IPS DF 4.7 (cell line): ENCODE measurements at regions not wholly inside any gene's neighbourhood (a gene's known extent, or its start where the extent isn't known, plus 50 kb on each side); places are given as distances from the start of the nearest gene placed in this dataset.
"Not testable (repeated sequence)": the region's sequence is repeated elsewhere in the genome, so short reads cannot be mapped to it uniquely, and the experiment has no call there.

Experiments
- DNase-seq: peaks from one replicate; pipeline ENCODE4 v3.0.0-alpha.2; 2013; ENCODE audit warnings: low spot score; ENCODE audit errors: extremely low read depth

DNA sequence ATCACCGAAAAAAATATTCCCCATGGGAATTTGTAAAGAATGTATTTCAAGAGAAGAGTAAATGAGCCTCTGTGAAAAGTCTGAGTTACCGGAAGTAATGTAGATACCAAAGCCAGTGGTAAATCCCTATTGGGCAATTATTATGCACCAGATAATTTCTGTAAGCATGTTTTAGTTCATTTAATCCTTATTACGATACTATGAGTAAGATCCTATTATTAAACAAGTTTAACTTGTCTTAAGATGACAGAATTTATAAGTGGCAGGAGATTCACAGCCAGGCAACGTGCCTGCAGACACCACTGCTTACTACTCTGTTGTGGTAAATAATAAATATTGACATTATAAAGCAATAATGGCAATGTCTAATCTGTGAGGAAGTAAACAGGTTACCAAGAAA, 280.8 kb upstream of the RGPD4 start:
- no peak for DNase-seq

DNA sequence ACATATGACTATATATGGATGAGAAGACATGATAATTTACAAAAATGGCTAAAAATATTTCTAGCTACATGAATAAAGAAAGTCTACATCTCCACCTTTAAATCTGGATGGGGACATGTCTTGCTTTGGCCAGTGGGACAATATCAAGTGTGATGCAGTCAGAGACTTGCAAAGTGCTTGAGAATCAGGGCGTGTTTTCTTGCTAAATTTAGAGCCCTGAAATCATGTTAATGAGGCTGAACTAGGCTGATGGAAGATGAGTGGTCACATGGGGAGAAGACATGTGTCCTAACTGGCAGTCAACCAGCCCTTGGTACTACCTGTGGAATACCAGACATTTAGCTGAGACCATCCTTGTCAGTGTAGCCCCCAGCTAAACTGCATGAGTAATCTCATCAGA, 278.5 kb upstream of the RGPD4 start:
- no peak for DNase-seq

DNA sequence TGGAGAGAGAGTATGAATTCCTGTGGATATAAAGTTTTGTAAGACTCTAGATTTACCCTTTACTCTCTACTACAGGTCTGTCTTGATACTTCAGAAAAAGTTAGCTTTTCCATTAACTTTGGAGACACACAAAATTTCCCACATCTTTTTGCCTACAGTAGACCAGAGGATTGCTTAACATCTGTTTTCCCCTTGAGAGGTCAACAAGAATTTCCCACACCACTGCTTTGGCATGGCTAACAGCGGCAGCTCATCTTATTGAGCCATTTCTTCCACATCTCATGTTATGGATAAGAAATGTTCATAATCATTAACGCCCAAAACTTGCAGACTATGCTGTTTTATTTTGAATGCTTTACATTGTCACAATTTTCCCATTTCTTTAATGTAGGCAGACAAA, 273.6 kb upstream of the RGPD4 start:
- no peak for DNase-seq

DNA sequence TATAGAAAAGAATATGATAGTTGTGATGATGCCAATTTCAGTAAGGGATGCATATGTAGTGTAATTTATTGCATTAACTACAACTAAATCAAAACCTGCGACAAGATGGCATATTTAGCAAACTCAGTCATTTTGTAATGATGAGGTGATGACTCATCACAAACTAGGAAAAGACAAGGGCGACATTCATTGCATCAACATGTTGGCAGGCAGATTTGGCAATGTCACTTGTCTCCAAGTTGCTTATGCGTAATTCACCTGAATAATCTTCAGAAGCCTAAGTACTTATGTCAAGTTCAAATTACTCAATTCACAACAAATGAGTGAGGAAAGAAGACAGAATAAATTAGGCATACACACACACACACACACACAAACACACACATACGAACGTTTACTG, 273.2 kb upstream of the RGPD4 start:
- no peak for DNase-seq

DNA sequence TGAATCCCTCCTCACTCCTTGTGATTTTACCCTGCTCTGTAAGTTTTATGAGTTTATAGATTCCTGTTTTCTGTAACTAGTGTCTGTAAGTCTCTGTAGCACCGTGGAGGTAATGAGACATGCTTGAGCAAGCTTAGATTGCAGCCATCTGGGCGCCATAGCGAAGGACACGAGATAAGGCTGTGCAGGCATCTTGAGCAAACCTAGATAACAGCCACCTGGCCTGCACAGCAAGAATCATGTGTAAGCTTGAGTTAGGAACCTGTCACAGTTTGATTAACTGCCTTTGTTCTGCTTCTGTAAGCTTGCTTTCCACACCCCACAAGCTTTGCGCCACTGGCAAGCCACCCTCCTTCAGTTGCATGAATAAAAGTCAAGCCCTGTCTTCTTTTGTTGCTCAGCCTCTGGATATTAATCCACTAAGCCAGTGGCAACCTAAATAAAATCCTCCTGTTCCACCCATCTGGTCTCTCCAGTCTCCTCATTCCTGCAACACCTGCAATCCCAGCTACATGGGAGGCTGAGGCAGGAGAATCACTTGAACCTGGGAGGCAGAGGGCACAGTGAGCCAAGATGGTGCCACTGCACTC, 270.6 kb upstream of the RGPD4 start:
- DNase-seq: no peak

DNA sequence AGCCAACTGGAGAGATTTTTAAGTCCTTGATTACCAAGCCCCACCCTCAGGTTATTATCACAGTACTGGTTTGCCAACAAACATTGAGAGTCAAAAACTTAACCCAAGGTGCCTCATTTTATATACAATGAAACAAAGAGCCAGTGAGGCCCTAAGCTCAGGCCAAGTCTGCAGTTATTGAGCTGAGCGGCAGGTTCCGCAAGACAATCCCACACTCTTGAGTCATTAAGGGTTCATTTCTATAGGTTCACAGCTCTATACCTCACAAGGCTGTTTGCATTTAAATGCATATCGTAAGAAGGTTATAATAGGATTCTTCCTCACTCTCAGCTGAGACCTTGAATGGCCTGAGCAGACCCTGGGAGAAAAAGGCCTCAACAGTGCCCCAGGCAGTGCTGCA, 268.4 kb upstream of the RGPD4 start:
- DNase-seq: no peak

DNA sequence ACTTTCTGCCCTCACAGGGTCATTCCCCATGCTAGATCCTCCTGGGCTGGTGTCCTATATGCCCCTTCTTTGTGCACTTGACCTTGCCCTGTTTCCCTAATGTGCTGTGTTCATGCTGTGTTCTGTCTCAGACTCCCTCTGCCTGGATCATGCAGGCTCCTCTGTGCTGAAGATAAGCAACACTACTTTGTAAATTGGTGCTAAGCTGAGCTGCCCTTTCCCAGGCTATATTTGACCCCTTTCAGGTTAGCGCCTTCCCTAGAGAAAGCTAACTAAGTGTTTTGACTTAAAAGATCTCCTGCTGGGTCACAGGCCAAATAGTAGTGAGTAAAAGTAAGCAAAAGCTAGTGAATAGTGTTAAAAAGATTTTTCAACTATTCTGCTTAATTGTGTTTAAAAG, 257.2 kb upstream of the RGPD4 start:
- no peak for DNase-seq

DNA sequence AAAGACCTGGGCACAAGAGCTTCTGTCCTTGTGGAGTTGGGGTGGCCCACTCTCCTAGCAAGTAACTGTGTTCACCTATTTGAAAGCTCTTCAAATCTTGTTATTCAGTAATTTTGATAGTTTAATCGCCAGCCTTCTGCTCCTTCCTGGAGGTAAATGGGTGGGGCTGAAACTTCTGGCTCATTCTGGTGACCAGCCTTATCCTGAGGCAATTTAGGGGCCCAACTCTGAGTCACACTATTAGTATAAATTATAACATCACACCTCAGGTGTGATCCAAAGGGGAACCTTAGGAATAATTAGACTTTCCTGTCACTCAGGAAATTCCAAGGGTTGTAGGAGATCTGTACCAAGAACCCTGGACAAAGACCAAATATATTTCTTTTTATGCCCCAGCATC, 255.8 kb upstream of the RGPD4 start:
- DNase-seq: no peak

DNA sequence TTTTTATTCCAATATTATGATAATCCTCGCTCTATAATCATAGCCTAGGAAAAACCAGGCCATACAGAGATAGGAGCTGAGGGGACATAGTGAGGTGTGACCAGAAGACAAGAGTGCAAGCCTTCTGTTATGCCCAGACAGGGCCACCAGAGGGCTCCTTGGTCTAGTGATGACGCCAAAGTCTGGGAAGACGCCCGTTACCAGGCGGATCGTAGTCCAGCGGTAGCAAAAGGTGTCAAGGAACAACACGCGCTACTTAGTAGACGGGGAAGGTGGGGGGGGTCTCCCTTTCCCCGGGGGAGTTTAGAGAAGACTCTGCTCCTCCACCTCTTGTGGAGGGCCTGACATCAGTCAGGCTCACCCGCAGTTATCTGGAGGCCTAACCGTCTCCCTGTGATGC, 253.8 kb upstream of the RGPD4 start:
- not testable (repeated sequence) for DNase-seq

DNA sequence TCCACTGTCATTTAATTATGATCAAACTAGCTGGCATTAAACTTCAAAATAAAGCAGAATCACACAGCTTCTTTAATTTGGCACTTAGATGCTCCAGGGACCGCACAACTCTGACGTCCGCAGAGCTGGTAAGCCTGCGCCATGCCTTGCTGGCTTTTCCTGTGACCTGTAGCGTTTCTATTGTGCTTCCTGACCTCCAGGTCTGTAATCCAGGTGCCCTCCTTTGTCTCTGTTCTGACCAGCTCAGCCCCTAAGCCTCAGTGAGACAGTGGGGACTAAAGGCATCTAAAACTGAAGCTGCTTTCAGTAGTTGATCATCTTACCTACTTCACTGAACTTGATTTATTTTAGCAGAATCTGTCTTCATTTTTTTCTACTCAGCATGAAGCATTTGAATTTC, 249.7 kb upstream of the RGPD4 start:
- DNase-seq: no peak

DNA sequence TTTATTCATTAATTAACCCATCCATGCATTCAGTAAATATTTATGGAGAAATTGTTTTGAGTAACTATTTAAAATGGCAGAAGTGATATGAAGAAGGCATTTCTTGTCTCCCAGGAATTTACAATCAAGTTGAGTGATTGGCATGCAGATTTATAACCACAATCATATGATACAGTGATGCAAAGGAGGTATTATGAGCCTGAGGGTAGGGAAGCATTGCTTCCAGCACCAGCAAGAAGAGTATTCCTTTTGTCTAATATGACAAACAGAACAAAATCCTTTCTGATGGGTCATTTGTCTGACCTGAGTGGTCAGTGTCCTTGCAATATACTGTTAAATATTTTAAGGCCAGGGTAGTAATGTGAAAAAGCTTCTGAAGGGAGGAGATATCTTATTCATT, 244.2 kb upstream of the RGPD4 start:
- DNase-seq: no peak

DNA sequence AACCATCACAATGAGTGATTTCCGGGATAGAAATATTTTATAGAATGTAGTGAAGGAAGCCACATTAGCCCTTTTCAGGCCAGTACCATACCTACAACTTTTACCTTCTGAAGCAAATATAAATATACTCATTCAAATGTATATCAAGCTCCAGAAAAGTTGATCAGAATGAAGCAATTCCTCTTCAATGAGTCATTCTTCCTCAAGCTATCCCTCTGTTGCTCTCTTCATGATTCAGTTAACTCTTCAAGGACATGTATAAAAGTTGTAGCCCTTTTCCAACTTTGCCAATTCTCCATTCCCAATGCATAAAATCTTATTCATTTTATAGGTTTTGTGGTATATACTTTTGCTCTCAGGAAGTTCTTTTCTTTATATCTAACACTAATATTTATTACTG, 242.1 kb upstream of the RGPD4 start:
- DNase-seq: no peak

DNA sequence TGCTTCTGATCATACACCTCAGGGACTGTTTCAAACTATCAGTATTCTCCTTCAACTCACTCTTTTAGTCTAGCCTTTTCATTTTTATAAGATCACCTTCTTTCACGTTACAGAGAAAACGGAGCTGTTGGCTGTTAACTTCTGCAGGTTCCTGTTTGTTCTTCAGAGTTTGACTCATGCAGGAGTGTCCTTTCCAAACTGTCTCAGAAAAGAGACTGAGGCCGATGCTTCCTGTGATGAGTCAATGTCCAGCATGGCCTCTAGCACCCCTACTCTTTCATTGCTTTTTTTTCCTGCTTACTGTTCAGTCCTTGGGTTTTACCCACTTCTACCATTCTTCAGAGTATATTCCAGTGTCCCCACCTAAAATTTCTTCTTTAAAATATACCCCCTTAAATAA, 240.8 kb upstream of the RGPD4 start:
- no peak for DNase-seq

DNA sequence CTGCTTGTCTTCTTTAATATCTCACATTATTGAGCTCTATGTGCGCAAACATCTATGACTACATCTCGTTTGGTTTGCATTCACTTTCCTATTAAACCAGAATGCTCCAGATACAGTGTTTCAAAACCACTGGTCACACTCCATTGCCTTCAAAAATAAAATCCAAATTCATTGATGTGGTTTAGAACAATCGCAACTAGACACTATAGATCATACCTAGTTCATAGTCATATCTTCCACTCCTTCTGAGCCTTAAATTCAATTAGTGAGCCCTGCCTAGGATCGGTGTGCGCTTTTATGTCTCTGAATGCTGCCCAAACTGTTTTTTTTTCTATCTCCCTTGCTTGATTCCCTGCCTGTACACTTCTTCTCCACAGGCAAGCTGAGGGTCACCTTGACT, 238.5 kb upstream of the RGPD4 start:
- no peak for DNase-seq

DNA sequence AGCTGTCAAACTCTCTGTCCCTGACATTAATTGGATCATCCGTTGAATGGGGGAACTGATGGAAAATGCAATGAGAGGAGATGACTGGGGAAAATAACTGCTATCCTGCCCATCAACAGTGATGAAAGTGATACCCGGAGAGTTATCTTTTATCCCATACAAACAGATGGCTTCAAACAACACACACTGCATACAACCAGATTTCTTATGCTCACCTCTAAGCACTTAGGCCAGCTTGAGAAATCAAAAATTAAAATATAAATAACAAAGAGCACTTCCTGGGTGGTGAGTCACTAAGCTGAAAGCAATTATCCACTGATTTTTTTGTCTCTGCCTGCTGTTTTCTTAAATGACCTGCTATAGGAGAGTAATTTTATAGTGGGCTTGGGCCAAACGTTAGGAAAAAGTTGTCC, 237.6 kb upstream of the RGPD4 start:
- no peak for DNase-seq

DNA sequence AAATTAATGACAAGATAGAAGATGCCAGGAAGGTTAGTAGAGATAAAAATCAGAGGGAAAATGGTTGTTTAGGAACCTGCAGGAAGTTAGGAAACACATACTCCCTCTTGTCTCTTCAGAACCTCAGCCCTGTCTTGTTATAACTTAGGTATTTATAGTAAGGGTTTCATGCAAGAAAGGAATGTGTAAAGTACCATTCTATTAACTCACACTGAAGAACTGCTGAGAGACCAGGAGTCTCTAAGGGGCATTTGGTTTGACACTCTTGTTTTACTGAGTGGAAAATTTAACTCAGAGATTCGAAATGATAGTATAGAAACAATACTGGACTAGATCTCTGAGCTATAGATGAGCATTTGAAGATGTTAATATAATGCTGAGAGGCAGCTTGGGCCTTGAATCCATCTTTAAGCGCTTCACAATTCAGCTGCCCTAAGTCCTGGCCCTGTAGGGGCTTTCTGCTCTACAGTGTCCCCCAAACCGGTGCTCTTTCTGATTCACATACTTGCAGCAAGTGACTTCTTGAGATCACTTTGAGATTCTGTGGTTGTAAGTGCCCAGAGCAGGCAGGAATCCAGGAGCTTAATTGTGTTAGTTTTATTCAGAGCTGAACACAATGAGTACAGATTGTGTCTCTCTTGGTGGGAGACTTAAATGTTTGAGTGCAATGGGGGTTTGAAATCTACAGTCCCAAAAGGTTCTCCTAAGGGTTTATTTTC, 235.0 kb upstream of the RGPD4 start:
- no peak for DNase-seq

DNA sequence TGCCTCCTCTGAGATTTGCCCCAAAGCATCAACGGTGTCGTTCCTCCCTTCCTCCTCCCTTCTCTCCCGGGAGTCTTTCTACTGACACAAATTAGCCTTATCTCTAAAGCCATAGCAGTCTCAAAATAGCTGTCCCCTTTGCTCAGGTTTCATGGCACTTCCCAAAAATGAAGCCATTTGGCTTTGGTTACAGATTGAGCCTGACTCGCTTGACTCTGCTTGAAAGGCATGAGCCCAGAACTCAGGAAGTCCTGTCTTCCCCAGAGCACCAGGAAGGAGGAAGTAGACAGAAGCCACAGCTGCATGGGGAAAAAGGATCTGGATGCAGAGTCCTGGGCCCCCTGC, 234.4 kb upstream of the RGPD4 start:
- no peak for DNase-seq

DNA sequence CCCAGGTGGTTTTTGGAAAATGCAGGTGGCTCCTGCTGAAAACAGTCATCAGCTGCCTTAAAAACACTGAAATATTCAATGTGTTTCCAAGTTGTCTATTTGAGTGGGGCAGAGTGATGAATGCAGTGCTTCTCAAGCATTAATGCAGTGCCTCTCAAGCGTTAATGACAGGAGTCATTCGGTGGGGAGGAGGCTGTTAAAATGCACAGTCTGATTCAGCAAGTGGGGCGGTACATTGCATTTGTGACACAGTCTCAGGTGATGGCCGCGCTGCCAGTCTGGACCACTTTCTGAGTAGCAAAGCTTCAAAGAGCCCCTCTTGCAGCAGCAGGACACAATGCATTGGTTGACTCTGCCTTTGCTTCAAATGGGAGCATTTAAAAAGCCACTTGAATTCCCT, 231.4 kb upstream of the RGPD4 start:
- DNase-seq: no peak

DNA sequence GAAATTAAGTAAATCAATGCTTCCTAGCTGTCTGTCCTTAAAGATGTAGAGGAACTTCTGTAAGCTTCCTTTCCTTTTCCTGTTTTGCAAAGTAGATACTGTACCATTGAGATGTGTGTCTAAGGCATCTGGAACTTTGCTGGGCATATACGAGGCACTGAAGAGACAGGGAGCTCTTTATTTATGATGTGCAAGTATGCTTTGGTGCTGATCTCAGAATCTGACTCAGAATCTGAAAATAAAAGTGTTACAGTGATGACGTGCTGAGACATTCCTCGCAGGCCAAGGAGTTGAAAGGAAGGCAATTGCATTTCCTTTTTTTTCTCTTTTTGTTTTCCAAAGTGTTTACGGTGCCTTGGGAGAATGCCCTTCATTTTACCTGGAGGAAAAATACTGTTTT, 230.9 kb upstream of the RGPD4 start:
- no peak for DNase-seq

DNA sequence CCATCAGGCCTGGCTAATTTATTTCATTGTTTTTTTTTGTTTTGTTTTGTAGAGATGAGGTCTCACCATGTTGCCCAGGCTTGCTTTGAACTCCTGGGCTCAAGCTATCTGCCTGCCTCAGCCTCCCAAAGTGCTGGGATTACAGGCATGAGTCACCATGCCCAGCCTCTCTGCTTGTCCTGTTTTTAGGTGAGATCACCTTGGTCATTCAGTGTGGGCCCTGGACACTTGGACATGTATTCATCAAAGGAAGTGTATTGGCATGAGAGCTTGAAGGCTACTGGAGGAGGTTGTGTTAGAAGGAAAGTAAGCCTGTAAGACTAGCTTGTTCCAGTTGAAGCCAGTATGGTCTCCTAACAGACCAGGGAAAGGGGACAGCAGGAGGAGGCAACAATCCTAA, 229.2 kb upstream of the RGPD4 start:
- DNase-seq: no peak

DNA sequence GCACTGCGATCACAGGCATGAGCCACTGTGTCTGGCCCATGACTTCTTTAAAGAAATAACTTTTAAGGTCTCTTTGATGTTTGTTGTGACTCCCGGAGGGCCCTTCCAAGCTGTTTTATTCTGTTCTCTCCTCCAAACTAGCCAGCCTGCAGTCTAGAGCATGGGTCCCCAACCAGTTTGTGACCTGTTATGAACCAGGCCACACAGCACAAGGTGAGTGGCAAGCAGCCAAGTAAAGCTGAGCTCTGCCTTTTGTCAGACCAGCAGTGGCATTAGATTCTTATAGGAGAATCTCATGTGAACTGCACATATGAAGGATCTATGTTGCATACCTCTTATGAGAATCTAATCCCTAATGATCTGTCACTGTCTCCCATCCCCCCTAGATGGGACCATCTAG, 223.9 kb upstream of the RGPD4 start:
- no peak for DNase-seq

DNA sequence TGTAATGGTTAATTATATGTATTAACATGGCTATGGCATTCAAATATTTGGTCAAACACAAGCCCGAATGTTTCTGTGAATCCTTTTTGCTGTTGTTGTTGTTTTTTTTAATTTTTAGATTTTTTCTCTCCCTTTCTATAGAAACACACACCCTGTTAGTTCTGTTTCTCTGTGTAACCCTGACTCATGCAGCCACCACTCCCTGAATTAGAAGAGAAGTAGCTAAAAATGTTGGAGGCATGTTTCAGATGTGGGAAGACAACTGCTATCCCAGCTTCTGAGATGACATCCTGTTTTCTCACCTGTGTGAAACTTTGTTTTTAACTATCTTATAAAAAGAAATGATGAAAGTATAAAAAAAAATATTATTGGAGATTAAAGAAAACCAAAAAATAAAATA, 219.6 kb upstream of the RGPD4 start:
- no peak for DNase-seq

DNA sequence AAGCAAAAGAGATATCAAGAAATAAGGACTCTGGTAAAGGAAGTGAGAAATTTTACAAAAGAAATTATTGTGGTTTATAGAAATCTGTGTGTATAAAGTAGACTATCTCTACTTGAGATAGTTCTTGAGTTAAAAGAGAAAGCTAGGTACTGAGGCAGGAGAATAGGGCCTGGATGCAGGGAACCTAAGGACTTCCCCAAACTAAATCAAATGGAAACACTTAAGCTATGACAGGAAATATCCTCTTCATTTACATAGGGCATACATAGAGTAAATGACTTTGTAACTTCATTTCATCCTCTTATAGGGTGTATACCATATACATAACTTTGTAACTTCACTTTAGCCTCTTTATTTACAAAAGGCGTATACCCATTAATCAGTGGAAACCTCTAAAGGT, 219.2 kb upstream of the RGPD4 start:
- DNase-seq: no peak

DNA sequence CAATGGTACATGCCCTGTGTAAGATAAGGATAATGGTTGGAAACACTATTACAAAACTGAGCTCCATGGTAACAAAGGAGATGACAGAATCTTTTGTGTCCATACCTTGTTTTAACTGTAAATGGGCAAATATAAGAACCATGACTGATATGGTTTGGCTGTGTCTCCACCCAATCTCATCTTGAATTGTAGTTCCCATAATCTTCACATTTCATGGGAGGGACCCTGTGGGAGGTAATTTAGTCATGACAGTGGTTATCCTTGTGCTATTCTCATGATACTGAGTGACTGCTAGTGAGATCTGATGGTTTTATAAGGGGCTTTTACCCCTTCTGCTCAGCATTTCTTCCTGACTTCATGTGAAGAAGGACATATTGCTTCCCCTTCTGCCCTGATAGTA, 211.7 kb upstream of the RGPD4 start:
- DNase-seq: no peak
